Hematopoietic multipotent progenitor cell (in vitro differentiated cells): ENCODE measurements at regions not wholly inside any gene's neighbourhood (a gene's known extent, or its start where the extent isn't known, plus 50 kb on each side); places are given as distances from the start of the nearest gene placed in this dataset.

Experiments used
- DNase-seq, 3 donors: peaks; one replicate each; pipeline ENCODE4 v3.0.0-alpha.2; 2011 to 2015; ENCODE audit warnings: low read depth in 2 of 3, low spot score in 2 of 3

DNA sequence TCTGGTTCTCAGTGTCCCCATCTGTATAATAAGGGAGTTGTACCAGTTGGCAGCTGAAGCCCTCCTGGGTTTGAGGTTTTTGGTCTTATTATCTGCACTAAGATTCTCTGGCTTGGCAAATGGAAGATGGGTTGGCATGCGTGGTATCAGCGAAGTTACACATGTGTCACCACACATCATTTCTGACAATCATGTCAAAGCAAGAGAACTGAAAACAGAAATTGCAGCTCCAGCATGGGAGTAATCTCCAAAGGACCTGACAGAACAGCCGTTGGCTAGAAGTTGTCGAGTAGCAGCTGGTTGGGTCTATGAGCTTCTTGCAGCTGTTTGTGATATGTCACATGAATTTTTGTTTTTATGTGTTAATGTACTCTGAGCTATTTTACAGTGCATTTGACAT is 317.4 kb downstream of the SLC4A3 start:
- DNase-seq, result no peak

DNA sequence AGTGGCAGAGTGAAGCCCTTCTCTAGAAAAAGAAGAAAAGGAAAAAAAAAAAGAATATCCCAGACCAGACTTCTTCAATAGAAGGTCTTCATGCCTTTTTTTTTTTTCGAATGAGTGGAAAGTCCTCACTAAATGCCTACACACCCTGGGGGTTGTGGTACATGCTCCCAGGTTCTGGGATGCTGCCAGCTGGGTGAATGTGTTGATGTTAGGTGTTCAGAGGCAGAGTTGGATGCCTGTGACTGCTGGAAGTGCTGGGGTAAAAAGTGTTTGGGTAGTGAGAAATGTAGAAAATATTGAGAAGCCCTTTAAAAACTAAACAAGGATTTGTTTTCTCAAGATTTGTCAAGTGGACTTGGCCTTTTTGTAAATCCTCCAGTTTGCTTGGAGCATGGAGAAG is 318.6 kb downstream of the SLC4A3 start:
- no peak for DNase-seq

DNA sequence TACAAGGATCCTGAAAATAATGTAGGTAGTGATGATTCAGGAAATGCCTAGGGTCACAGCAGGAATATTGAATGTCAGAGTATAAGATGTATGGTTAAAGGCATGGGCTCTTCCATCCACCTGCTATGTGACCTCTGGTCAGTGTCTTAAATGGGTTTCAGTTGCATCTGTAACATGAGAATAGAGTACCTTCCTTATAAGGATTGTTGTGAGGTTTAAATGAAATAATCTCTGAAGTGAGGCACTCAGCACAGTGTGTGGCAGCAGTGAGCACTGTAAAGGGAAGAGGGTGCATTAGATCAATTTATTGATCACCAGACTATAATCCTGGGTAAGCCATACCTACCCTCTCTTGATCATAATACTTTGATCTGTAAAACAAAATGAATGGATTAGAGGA is 319.1 kb downstream of the SLC4A3 start:
- no peak for DNase-seq

DNA sequence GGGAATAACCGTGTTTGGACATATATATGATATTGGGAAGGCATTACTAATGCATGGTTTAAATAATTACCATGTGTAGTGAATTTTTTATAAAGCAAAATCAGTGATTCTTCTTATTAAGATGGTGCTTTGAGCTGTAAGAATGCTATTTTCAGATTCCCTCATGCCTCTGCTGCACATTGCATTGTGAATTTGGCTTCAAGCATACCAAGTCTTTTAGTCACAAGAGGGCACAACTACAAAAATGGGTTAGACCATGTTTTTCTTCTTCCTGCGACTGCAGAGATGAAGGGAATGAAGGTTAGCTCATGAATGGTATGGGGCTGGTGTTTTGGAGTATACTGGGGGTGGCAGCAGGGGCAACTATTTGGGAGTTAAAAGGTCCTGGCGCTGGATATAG is 320.1 kb downstream of the SLC4A3 start:
- DNase-seq, result no peak

DNA sequence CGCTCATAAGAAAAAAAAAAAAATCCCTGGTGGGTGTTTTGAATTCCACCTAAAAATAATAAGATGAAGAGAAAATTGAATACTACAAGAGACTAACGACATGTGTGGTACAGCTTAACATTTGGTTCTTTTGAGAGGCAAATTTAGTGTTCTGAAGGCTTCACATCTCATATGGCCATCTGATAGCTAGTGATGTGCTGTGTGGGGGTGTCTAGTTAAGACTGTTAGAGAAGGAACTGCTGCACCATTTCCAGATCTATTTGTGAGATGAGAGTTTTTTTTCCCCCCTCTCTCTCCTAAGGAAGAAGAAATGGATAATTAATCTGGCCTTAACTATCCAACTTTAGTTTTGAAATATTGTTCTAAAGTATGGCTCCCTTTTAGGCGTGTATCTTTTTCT is 321.6 kb downstream of the SLC4A3 start:
- DNase-seq, result no peak

DNA sequence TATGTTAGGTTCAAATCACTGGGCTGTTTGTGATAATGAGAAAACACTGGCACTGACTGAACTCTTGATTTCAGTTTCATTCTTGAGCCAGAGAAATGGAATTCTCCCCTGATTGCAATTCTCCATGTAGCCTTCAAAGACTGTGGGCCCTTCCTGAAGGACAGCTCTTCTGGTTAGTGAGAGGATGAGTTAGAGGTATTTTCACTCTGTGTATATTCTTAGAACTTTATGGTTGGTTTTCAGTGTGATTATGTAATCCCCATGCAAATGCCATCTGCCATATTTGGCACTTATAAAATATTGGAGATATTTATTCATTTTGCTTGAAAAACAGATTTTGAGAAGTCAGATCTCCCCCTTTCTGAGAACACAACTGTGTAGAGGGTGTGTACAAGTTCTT is 323.7 kb downstream of the SLC4A3 start:
- no peak for DNase-seq

DNA sequence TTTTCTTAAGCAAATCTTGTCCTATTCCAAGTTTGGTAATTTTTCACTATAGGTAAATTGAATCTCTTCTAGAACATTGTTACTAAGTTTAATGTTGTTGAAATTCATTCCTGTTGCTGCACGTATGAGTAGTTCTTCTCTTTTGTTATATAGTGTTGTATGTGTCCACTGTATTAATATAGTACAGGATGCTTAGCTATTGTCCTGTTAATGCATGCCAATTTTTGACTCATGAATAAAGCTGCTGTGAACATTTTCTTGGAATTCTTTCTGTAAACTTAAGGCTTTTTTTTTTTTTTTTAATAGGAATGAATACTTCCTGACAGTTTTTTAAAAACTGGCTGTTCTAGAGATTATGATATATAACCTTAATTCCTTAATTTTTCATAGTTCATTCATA is 326.9 kb downstream of the SLC4A3 start:
- DNase-seq, result no peak

DNA sequence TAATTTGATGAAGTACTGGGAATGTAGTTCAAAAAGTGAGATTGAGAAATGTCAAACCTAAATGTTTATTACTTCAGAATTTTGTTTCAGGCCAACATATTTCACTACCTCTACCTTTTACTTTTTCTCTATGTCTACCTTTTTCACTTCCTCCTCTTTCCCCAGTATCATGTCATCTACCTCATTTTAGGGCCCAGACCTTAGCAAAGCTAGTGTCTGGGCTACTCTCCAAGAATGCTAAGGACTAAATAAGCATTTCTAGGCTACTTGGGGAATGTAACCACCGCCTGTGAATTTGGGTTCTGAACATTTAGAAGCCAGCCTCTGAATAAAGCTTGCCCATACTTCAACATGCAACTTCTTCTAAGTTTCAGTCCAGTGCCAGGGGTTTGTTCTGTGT is 330.4 kb downstream of the SLC4A3 start:
- no peak for DNase-seq

DNA sequence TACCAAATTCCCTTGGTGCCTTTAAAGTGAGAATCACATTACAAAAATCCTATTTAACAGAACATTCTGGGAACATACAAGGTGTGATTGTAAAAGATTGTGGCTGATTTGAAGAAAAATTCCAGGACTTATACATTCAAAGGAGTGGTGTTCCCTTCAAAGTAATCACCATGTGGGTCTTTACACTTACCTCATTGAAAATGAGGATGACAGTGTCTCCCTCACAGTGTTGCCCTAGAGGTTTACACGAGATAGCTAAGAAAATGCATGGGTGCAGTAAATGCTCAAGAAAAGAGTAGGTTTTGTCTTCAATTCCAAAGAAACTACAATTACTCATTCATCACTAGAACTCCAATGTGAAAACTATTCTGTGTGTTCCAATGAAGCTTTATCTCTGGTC is 331.5 kb downstream of the SLC4A3 start:
- DNase-seq, result no peak

DNA sequence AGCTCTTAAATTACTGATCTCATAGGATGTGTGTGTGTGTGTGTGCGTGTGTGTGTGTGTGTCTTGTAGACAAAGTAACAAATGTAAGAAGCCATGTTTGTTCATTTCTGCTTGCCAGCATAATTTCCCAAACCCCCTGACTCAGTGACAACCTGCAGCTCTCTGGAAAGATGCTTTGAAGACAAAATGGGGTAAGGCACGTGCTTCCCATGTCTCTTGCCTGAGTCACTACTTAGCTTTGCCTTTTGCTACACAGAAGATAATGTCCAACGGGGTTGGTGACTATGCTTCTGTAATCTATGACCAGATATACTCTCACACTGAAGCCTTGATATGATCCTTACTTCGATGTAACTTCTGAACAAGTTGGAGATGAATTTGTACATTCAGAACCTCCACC is 332.0 kb downstream of the SLC4A3 start:
- DNase-seq, result no peak

DNA sequence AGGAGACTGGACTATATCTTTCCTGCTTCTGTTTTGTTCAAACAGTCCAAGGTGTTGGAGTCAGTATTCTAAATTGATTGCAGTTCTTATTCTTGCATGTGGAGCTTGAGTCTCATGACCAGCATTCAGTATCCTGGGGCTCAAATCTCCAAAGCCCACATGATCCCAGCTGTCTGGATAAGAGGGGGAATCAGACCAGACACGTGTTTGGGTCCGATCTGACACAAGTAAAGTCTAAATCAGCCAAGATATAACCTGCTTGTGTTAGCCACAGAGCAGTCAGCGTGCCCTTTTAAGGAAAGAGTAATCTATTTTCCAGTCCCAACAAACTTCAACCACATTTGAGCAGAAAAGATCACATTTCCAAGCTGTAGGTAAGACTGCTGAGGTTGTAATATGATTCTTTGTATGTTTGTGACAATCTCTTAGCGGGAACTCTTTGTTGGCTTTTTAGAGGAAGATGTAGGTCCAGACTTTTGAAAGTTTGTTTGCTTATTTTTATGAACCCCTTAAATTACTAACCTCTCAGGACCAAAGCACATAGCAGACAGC is 334.6 kb downstream of the SLC4A3 start:
- DNase-seq, result no peak

DNA sequence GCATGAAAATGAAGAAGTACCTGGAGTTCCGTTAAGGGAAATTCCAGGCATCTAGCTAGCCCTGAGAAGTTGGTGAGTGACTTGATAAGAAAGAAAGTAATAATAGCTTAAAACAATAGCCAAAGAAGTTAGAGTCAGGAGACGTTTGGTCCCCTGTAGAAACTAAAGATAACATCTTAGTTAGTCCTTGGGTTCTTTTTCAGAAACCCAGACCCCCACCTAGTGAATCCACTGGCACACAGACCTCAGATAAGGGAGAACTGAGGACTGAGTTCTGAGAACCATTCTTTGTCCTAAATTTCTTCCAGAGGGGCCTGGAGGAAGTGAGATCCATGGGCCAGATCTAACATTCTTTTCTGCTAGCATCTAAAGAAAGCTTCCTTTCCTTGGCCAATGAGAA is 335.4 kb downstream of the SLC4A3 start:
- DNase-seq, result no peak

DNA sequence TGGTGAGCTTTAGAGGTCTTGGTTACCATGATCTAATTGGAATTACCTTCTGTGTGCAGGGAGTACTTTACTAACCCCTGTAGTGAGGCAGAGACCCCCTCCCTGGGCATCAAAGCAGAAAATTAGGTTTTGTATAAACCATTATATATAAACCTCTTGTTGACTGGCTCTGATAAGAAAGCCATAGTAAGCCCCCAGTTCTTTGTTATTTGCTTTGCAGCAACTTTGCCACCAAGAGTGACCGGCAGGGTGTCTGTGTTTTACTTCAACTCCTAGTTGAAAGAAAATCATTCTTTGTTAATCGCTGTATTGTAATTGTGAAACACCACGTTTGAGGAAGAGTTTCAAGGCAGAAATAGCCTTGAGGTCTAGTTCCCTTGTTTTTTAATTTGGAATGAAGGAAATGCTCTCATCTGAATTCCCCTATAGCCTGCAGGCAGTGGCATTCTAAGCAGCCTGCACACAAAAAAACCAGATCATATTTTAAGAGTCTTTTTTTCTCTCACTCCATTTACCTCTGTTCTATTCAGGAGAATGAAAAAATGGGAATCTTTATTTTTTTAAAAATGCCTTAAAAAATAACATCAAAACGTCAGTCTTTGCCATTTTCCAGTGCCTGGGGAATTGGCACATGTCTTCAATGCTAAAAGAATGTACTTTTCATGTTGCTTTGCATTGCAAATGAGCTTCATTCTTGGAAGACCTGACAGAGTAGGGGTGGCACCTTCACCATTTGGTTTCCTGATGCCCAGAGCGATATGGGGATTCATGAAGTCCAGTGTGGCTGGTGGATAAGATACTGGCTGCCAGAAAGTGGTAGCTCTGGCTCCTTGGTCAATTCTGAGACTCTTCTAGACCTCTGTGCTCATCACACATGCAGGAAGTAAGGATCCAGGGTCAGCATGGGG is 338.1 kb downstream of the SLC4A3 start:
- no peak for DNase-seq

DNA sequence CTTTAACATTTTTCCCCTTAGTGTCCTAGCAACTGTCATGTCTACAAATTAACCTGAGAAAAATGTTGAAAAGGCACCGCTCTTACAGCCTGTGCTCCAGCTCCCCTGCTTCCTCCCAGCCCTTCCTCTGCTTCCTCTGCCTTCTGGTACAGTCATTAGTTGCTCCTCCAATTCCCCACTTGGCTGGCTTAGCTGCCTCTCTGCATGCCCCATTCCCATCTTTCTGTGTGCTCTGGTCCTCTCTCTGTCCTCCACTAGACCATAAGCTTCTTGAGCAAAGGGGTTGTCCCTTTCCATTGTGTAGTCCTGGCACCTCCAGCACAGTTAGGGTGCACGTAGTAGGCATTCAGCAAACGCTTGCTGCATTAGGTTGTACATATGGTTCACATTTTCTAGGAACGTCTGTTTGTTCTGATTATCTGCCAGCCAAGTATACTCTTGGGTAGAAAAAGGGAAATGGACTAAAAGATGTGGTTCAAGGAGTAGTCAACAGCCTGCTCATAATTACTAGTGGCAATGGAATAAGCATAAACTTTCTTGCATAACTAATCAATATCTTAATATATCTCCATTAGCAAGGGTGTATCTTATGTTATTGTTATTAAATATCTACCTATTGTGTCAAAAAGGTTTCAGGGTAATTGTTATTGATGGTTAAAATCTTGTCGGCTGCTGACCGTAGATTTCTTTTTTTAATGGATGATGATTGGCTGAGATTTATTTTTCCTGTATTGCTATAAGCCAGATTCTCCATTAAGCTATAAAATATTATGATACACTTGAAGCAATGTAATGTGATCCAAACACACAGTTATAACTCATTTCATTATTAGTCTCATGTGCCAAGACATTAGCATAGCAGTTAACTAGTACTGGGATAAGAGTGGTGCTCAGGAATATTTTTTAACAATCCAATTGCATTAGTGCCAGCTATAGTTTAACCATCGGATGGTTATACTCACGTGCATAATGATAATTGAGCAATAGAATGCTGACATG is 340.1 kb downstream of the SLC4A3 start:
- DNase-seq, result no peak

DNA sequence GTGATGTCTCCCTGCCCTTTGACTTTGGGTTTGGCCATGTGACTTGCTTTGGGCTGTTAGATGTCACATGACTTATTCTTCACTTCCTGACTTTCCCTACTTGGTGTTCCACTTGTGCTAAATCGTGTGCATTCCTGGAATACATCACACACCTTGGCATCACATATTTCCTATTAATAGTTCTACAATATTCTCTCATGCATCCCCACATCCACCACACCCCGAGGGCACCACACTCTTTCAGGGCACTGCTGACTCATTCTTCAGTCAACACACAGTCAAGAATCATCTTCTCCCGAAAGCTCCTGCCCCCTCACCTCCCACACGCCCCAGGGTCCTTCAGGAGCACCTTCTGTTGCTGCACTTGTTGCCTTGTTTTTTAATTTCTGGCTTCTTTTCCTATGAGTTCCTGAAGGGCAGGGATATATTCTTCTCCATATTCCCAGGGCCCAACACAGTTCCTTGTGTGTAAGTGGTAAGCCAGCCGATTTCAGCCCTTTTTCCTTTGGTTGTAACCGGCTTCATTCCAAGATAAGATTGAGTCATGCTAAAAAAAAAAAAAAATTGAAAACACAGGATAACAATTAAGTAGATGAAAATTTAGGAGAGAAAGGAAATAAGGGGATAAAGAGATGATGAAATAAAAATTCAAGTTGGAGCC is 341.4 kb downstream of the SLC4A3 start:
- DNase-seq, result no peak

DNA sequence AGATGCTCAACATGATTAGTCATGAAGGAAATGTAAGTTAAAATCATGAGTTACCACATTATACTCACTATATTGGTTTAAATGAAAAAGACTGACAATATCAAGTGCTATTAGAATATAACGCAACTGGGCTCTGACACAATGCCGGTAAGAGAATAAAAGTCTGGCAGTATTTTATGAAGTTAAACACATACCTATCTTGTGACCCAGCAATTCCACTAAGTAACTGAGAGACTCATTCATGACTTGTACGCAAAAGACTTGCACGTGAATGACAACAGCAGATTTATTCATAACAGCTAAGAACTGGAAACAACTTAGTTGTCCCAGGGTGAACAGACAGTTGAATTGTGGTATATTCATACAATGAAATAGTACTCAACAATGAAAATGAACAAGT is 342.1 kb downstream of the SLC4A3 start:
- no peak for DNase-seq

DNA sequence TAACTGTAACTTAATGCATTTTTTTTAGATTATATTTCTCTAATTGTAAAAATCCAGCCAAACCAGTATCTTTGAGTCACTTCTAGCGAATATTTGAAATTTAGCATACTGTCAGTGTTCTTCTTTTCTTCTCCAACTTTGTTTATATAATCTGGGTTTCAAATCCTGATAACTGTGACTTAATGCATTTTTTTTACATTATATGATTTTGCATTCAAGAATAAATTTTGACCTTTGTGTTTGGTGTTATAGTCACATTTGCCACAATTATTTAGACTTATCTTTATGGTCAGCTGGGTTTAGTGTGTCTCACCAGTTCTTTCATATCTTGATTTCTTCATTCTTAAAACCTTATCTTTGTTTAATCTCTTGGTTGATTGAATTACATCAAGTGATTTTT is 345.7 kb downstream of the SLC4A3 start:
- DNase-seq, result no peak

DNA sequence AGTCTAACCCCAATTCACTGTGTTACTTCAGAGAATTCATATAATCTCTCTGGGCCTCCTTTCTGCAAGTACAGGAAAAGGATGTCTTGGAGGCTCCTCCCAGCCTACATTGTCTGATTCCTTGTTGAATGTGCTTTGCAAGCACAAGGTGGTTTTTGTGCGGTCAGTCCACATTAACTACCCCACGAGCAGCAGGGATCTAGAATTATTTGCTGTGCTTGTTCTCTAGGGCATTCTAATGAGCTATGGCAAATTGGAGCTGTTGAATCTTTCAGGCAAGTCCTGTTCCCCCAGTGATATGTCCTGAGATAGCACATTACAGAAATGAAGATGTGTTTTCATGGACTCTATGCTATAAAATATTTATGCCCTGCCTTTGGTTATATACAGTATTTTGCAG is 349.4 kb downstream of the SLC4A3 start:
- no peak for DNase-seq

DNA sequence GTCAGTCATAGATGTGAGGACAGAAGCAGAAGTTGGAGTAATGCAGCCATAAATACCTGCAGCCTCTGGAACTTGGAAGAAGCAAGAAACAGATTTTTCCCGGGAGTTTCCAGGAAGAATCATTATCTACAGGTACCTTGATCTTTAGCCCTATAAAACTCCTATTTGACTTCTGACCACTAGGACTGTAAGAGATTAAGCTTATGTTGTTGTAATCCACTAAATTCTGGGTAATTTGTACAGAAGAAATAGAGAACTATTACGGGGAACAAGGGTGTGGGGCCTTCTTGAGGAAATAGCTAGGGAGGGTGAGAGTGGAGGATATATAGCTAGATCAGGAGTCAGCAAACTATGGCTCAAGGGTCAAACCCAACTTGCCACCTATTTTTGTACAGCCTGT is 353.2 kb downstream of the SLC4A3 start:
- no peak for DNase-seq

DNA sequence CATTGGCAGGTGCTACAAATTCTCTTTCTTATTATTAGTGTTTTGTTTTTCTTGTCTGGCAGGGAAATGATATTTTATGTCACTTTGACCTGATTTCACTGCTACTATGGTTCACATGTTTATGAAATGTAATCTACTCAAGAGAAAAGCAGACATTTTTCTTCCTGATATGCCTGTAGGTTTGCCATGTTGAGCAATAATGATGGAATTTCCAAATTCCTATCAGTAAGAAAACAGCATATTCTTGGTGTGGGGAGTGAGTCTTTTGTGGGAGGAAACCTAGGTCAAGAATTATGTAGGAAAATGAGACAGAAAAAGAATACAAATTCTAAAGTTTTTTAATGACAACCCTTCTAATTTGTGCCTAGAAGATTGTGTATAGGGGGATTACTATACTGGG is 356.4 kb downstream of the SLC4A3 start:
- DNase-seq, result no peak

DNA sequence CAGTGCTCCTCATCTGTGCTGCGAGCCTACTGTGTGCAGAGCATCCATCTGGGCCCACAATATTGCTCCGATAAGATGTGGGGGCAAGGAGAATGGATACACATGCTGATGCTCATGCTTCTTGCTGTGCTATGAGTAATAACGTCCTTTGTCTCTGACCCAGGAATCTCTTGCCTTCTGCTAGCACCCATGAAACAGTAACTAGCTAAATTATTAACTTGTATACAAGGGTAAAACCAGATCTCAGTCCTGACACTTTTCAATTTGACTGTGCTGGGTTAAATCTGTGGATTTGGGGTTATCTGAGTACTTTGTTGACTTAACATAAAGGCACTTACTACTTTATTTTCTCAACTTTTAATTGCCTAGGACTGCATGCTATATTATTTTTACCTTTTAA is 357.6 kb downstream of the SLC4A3 start:
- no peak for DNase-seq
